ENCODE measurements at regions not wholly inside any gene's neighbourhood (a gene's known extent, or its start where the extent isn't known, plus 50 kb on each side); places are given as distances from the start of the nearest gene placed in this dataset.
"Not testable (repeated sequence)": the region's sequence is repeated elsewhere in the genome, so short reads cannot be mapped to it uniquely, and the experiment has no call there.

- not testable (repeated sequence) for DNase-seq
Observed at GRCh38 chr2:242159921-242160320, 290.4 kb downstream of the RTP5 start.

- DNase-seq = not testable (repeated sequence)
Observed at GRCh38 chr2:242165115-242165514, 295.6 kb downstream of the RTP5 start.

GRCh38 chr2:242171290-242171689 lies 301.8 kb downstream of the RTP5 start:
- DNase-seq = not testable (repeated sequence)
